Astrocyte (in vitro differentiated cells and primary cell): ENCODE measurements at regions not wholly inside any gene's neighbourhood (a gene's known extent, or its start where the extent isn't known, plus 50 kb on each side); places are given as distances from the start of the nearest gene placed in this dataset.

Source experiments
- DNase-seq: peaks from one replicate; pipeline ENCODE4 v3.0.0-alpha.2; 2010; ENCODE audit warnings: low read depth
- FAIRE-seq: peaks from 2 replicates; lab custom pipeline; 2011; peaks lifted over from hg19 to GRCh38; lab: Jason Lieb, UNC
- H2AFZ ChIP-seq: 2 replicates; pipeline ENCODE4 v1.6.0; 2012; ENCODE audit warnings: low read depth, low read length, inconsistent platforms
- H3K27ac ChIP-seq: 2 replicates; pipeline ENCODE4 v1.5.1; 2011; ENCODE audit warnings: low read depth, low read length, inconsistent platforms
- H3K27me3 ChIP-seq: 2 replicates; pipeline ENCODE4 v1.6.0; 2011; ENCODE audit warnings: low read length, inconsistent platforms; ENCODE audit not compliant: insufficient read depth
- H3K36me3 ChIP-seq: 2 replicates; pipeline ENCODE4 v1.5.1; 2011; ENCODE audit warnings: low read length, inconsistent platforms; ENCODE audit not compliant: insufficient read depth
- H3K4me1 ChIP-seq: 2 replicates; pipeline ENCODE4 v1.5.1; 2011; ENCODE audit warnings: low read length, inconsistent platforms; ENCODE audit not compliant: insufficient read depth
- H3K4me2 ChIP-seq: 2 replicates; pipeline ENCODE4 v1.6.0; 2012; ENCODE audit warnings: low read length, inconsistent platforms
- H3K4me3 ChIP-seq: 2 replicates; pipeline ENCODE4 v1.5.1; 2011; ENCODE audit warnings: low read depth, mild to moderate bottlenecking, low read length, inconsistent platforms; ENCODE audit not compliant: insufficient read depth
- H3K79me2 ChIP-seq: 2 replicates; pipeline ENCODE4 v1.6.0; 2012; ENCODE audit warnings: mild to moderate bottlenecking, low read length, inconsistent platforms; ENCODE audit not compliant: insufficient read depth
- H3K9ac ChIP-seq: 2 replicates; pipeline ENCODE4 v1.6.0; 2012; ENCODE audit warnings: mild to moderate bottlenecking, low read length, inconsistent platforms
- H3K9me3 ChIP-seq: 2 replicates; pipeline ENCODE4 v1.5.1; 2012; ENCODE audit warnings: low read depth, mild to moderate bottlenecking, low read length, inconsistent platforms; ENCODE audit not compliant: insufficient read depth
- H4K20me1 ChIP-seq: 2 replicates; pipeline ENCODE4 v1.6.0; 2012; ENCODE audit warnings: low read length, inconsistent platforms; ENCODE audit not compliant: insufficient read depth
- H3K27ac Mint-ChIP-seq: one replicate; pipeline ENCODE4 v1.8.0; 2021; ENCODE audit warnings: mild to moderate bottlenecking, mixed read lengths; ENCODE audit not compliant: unreplicated experiment
- H3K27me3 Mint-ChIP-seq: one replicate; pipeline ENCODE4 v1.8.0; 2021; ENCODE audit warnings: low read depth, mixed read lengths; ENCODE audit not compliant: unreplicated experiment
- H3K36me3 Mint-ChIP-seq: one replicate; pipeline ENCODE4 v1.8.0; 2021; ENCODE audit warnings: low read depth, mixed read lengths; ENCODE audit not compliant: unreplicated experiment
- H3K4me1 Mint-ChIP-seq: one replicate; pipeline ENCODE4 v1.8.0; 2021; ENCODE audit warnings: low read depth, mixed read lengths; ENCODE audit not compliant: unreplicated experiment
- H3K4me3 Mint-ChIP-seq: one replicate; pipeline ENCODE4 v1.8.0; 2021; ENCODE audit warnings: mild to moderate bottlenecking, moderate library complexity, mixed read lengths; ENCODE audit not compliant: unreplicated experiment
- H3K9me3 Mint-ChIP-seq: one replicate; pipeline ENCODE4 v1.8.0; 2021; ENCODE audit warnings: mild to moderate bottlenecking, mixed read lengths; ENCODE audit not compliant: unreplicated experiment
- EZH2 ChIP-seq: IDR thresholded peaks from 2 replicates; pipeline ENCODE4 v1.6.1; 2012; ENCODE audit warnings: mild to moderate bottlenecking, low read length, inconsistent platforms; ENCODE audit not compliant: insufficient read depth
- TF ChIP-seq, protein P1 (sequence below): IDR thresholded peaks from 2 replicates; pipeline ENCODE4 v1.5.1; 2011; ENCODE audit warnings: low read depth, mild to moderate bottlenecking, inconsistent platforms, low read length, moderate library complexity; ENCODE audit not compliant: insufficient read depth

DNA sequence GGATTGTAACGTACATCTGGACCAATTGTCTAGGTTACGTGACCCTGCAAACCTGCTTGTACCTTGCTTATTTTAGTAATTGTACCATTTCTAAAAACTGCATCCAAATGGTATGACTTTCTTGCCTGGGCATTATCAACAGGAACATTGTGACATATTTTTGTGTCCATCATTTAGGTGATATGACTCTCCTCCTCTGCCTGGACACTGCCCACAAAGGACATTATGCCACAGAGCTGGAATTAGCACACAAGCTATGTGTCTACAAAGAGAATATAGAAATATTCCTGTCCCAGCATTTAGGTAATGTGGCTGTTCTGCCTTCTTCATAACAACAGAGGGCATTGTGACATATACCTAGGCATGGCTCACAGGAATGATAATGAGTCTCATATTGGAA, 1153.7 kb upstream of the AMELY start:
- peaks cover 4% of the 10 kb centered on the region for H3K9me3 Mint-ChIP-seq
- FAIRE-seq: no peak

DNA sequence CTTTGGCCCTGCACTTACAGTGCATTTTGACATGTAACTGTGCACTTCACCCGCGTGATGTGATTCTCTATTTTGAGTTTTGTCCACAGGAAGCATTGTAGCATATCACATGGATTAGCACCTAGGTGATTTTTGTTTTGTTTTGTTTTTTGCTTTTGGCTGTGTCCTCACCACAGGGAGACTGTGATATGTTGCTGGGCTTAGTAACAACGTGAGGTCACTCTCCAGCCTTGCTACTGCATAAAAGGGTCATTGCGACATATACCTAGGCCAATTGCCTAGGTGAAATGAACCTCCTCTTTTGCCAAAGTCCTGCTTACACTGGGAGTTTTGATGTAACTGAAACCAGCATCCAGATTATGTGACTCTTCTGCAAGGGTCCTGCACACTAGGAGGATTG, 1152.9 kb upstream of the AMELY start:
- Histone ChIP-seq H3K4me1 (no peaks in the 10 kb centered on the region), H3K27ac (no peak overlapping the region), H3K4me2 (no peak overlapping the region), H2AFZ (no peak overlapping the region), H3K4me3 (no peak overlapping the region), H3K9ac (no peak overlapping the region), H3K27me3 (no peaks in the 10 kb centered on the region), H3K79me2 (no peaks in the 10 kb centered on the region), H3K36me3 (no peaks in the 10 kb centered on the region), H3K9me3 (peaks cover 3% of the 10 kb centered on the region), H4K20me1 (no peaks in the 10 kb centered on the region)
- H3K27me3 Mint-ChIP-seq: no peaks in the 10 kb centered on the region
- no peaks in the 10 kb centered on the region for H3K36me3 Mint-ChIP-seq
- peaks cover 4% of the 10 kb centered on the region for H3K9me3 Mint-ChIP-seq
- H3K4me3 Mint-ChIP-seq: no peak overlapping the region
- no peaks in the 10 kb centered on the region for H3K4me1 Mint-ChIP-seq
- no peak for FAIRE-seq
- no peak for DNase-seq
- no peak for TF ChIP-seq EZH2
- TF ChIP-seq, protein P1, sequence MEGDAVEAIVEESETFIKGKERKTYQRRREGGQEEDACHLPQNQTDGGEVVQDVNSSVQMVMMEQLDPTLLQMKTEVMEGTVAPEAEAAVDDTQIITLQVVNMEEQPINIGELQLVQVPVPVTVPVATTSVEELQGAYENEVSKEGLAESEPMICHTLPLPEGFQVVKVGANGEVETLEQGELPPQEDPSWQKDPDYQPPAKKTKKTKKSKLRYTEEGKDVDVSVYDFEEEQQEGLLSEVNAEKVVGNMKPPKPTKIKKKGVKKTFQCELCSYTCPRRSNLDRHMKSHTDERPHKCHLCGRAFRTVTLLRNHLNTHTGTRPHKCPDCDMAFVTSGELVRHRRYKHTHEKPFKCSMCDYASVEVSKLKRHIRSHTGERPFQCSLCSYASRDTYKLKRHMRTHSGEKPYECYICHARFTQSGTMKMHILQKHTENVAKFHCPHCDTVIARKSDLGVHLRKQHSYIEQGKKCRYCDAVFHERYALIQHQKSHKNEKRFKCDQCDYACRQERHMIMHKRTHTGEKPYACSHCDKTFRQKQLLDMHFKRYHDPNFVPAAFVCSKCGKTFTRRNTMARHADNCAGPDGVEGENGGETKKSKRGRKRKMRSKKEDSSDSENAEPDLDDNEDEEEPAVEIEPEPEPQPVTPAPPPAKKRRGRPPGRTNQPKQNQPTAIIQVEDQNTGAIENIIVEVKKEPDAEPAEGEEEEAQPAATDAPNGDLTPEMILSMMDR: no peak
- no peak overlapping the region for H3K27ac Mint-ChIP-seq

More for the DNA sequence above, 1153.7 kb upstream of the AMELY start:
- Mint-ChIP-seq H3K27ac (no peak overlapping the region), H3K4me1 (no peaks in the 10 kb centered on the region), H3K4me3 (no peak overlapping the region), H3K36me3 (no peaks in the 10 kb centered on the region), H3K27me3 (no peaks in the 10 kb centered on the region)
- Histone ChIP-seq H4K20me1 (no peaks in the 10 kb centered on the region), H3K4me3 (no peak overlapping the region), H3K36me3 (no peaks in the 10 kb centered on the region), H3K9me3 (peaks cover 3% of the 10 kb centered on the region), H3K27ac (no peak overlapping the region), H3K79me2 (no peaks in the 10 kb centered on the region), H3K4me1 (no peaks in the 10 kb centered on the region), H3K4me2 (no peak overlapping the region), H3K9ac (no peak overlapping the region), H3K27me3 (no peaks in the 10 kb centered on the region), H2AFZ (no peak overlapping the region)
- DNase-seq: no peak
- no peak for TF ChIP-seq EZH2
- TF ChIP-seq, protein P1: no peak

DNA sequence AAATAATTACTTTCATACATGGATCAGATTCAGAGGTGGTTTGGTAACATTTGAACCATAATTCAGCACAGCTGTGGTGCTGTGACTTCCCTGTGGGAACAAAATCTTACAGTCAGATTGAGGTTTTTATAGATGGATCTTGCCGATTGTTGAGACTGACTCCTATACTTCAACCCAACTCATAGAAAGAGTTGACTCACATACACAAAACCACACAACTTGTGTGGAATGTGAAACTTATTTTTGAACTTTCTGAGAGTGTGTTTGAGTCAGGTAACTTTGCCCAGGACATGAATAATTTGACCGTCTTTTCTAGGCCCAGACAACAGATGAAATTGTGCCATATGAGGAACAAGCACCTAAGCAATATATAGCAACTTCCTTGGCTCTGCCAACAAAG, 1152.4 kb upstream of the AMELY start:
- no peak overlapping the region for H3K27ac ChIP-seq
- FAIRE-seq (no peak), DNase-seq (no peak)
- no peaks in the 10 kb centered on the region for H3K4me1 ChIP-seq
- H3K4me1 Mint-ChIP-seq: no peaks in the 10 kb centered on the region
- no peak overlapping the region for H3K27ac Mint-ChIP-seq
- H3K9me3 Mint-ChIP-seq: peaks cover 4% of the 10 kb centered on the region
- H3K36me3 Mint-ChIP-seq: no peaks in the 10 kb centered on the region
- no peak overlapping the region for H2AFZ ChIP-seq
- H3K9me3 ChIP-seq: peaks cover 3% of the 10 kb centered on the region
- H4K20me1 ChIP-seq: no peaks in the 10 kb centered on the region
- H3K4me2 ChIP-seq: no peak overlapping the region
- H3K4me3 ChIP-seq: no peak overlapping the region
- H3K27me3 Mint-ChIP-seq: no peaks in the 10 kb centered on the region
- H3K79me2 ChIP-seq: no peaks in the 10 kb centered on the region
- no peaks in the 10 kb centered on the region for H3K27me3 ChIP-seq
- no peak overlapping the region for H3K9ac ChIP-seq
- H3K4me3 Mint-ChIP-seq: no peak overlapping the region
- H3K36me3 ChIP-seq: no peaks in the 10 kb centered on the region
- TF ChIP-seq, protein P1: no peak
- TF ChIP-seq EZH2: no peak
